WTC11 (cell line): ENCODE measurements at regions not wholly inside any gene's neighbourhood (a gene's known extent, or its start where the extent isn't known, plus 50 kb on each side); places are given as distances from the start of the nearest gene placed in this dataset.

Experiments
- CREB1 ChIP-seq: sonication (generic); formaldehyde crosslinking; IDR thresholded peaks from 2 replicates; pipeline ENCODE4 v1.8.0; 2023; ENCODE audit warnings: mild to moderate bottlenecking, missing genetic modification reagents
- FOXJ3 ChIP-seq: sonication (generic); formaldehyde crosslinking; IDR thresholded peaks from 2 replicates; pipeline ENCODE4 v1.9.0; 2021; ENCODE audit warnings: missing genetic modification reagents, mild to moderate bottlenecking, borderline replicate concordance
- FOXP1 ChIP-seq: sonication (generic); formaldehyde crosslinking; IDR thresholded peaks from 2 replicates; pipeline ENCODE4 v1.8.0; 2022; ENCODE audit warnings: missing genetic modification reagents, mild to moderate bottlenecking, moderate library complexity, borderline replicate concordance
- IRF2 ChIP-seq: sonication (generic); formaldehyde crosslinking; IDR thresholded peaks from 2 replicates; pipeline ENCODE4 v1.8.0; 2022; ENCODE audit warnings: low read depth, missing genetic modification reagents, borderline replicate concordance
- MYBL2 ChIP-seq: sonication (generic); formaldehyde crosslinking; IDR thresholded peaks from 2 replicates; pipeline ENCODE4 v1.8.1; 2023; ENCODE audit warnings: mild to moderate bottlenecking, moderate library complexity, missing genetic modification reagents
- NR2C2 ChIP-seq: sonication (generic); formaldehyde crosslinking; IDR thresholded peaks from 2 replicates; pipeline ENCODE4 v1.8.0; 2022; ENCODE audit warnings: mild to moderate bottlenecking, missing genetic modification reagents
- SOX15 ChIP-seq: fragments of 250-450 bp; sonication (Bioruptor Pico); IDR thresholded peaks from 2 replicates; pipeline ENCODE4 v1.9.0; 2021; ENCODE audit warnings: mild to moderate bottlenecking
- TP53 ChIP-seq: sonication (generic); formaldehyde crosslinking; IDR thresholded peaks from 2 replicates; pipeline ENCODE4 v1.8.1; 2023; ENCODE audit warnings: mild to moderate bottlenecking, missing genetic modification reagents
- USF2 ChIP-seq: sonication (generic); formaldehyde crosslinking; IDR thresholded peaks from 2 replicates; pipeline ENCODE4 v1.8.1; 2023; ENCODE audit warnings: mild to moderate bottlenecking, missing genetic modification reagents, moderate library complexity
- ZNF121 ChIP-seq: sonication (generic); formaldehyde crosslinking; IDR thresholded peaks from 2 replicates; pipeline ENCODE4 v1.8.0; 2023; ENCODE audit warnings: missing genetic modification reagents
- ZNF671 ChIP-seq: fragments of 250-450 bp; sonication (Bioruptor Pico); IDR thresholded peaks from 2 replicates; pipeline ENCODE4 v1.8.0; 2021; ENCODE audit warnings: mild to moderate bottlenecking
- TF ChIP-seq, protein P1 (sequence below): sonication (generic); formaldehyde crosslinking; IDR thresholded peaks from 2 replicates; pipeline ENCODE4 v1.8.1; 2022; ENCODE audit warnings: low read depth, mild to moderate bottlenecking, moderate library complexity, missing genetic modification reagents, borderline replicate concordance
- TF ChIP-seq, protein P2 (sequence below): sonication (generic); formaldehyde crosslinking; IDR thresholded peaks from 2 replicates; pipeline ENCODE4 v1.8.1; 2023; ENCODE audit warnings: mild to moderate bottlenecking, missing genetic modification reagents, borderline replicate concordance
- TF ChIP-seq, protein P3 (sequence below): sonication (generic); formaldehyde crosslinking; IDR thresholded peaks from 2 replicates; pipeline ENCODE4 v1.8.1; 2023; ENCODE audit warnings: mild to moderate bottlenecking, moderate library complexity, missing genetic modification reagents
- TF ChIP-seq, protein P4 (sequence below): sonication (generic); formaldehyde crosslinking; IDR thresholded peaks from 2 replicates; pipeline ENCODE4 v1.8.1; 2022; ENCODE audit warnings: missing genetic modification reagents, borderline replicate concordance
- TF ChIP-seq, protein P5 (sequence below): sonication (generic); formaldehyde crosslinking; IDR thresholded peaks from 2 replicates; pipeline ENCODE4 v1.8.1; 2022; ENCODE audit warnings: mild to moderate bottlenecking, moderate library complexity, missing genetic modification reagents
- TF ChIP-seq, protein P6 (sequence below): sonication (generic); formaldehyde crosslinking; IDR thresholded peaks from 2 replicates; pipeline ENCODE4 v1.8.0; 2023; ENCODE audit warnings: missing genetic modification reagents, mild to moderate bottlenecking, borderline replicate concordance

- TF ChIP-seq, protein P1, sequence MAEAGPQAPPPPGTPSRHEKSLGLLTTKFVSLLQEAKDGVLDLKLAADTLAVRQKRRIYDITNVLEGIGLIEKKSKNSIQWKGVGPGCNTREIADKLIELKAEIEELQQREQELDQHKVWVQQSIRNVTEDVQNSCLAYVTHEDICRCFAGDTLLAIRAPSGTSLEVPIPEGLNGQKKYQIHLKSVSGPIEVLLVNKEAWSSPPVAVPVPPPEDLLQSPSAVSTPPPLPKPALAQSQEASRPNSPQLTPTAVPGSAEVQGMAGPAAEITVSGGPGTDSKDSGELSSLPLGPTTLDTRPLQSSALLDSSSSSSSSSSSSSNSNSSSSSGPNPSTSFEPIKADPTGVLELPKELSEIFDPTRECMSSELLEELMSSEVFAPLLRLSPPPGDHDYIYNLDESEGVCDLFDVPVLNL (CRISPR knock-in tag): no peak
- no peak for TF ChIP-seq USF2
- TF ChIP-seq, protein P2, sequence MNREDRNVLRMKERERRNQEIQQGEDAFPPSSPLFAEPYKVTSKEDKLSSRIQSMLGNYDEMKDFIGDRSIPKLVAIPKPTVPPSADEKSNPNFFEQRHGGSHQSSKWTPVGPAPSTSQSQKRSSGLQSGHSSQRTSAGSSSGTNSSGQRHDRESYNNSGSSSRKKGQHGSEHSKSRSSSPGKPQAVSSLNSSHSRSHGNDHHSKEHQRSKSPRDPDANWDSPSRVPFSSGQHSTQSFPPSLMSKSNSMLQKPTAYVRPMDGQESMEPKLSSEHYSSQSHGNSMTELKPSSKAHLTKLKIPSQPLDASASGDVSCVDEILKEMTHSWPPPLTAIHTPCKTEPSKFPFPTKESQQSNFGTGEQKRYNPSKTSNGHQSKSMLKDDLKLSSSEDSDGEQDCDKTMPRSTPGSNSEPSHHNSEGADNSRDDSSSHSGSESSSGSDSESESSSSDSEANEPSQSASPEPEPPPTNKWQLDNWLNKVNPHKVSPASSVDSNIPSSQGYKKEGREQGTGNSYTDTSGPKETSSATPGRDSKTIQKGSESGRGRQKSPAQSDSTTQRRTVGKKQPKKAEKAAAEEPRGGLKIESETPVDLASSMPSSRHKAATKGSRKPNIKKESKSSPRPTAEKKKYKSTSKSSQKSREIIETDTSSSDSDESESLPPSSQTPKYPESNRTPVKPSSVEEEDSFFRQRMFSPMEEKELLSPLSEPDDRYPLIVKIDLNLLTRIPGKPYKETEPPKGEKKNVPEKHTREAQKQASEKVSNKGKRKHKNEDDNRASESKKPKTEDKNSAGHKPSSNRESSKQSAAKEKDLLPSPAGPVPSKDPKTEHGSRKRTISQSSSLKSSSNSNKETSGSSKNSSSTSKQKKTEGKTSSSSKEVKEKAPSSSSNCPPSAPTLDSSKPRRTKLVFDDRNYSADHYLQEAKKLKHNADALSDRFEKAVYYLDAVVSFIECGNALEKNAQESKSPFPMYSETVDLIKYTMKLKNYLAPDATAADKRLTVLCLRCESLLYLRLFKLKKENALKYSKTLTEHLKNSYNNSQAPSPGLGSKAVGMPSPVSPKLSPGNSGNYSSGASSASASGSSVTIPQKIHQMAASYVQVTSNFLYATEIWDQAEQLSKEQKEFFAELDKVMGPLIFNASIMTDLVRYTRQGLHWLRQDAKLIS (CRISPR knock-in tag): no peak
- TF ChIP-seq ZNF121: no peak
- no peak for TF ChIP-seq CREB1 (CRISPR knock-in tag)
- TF ChIP-seq, protein P3, sequence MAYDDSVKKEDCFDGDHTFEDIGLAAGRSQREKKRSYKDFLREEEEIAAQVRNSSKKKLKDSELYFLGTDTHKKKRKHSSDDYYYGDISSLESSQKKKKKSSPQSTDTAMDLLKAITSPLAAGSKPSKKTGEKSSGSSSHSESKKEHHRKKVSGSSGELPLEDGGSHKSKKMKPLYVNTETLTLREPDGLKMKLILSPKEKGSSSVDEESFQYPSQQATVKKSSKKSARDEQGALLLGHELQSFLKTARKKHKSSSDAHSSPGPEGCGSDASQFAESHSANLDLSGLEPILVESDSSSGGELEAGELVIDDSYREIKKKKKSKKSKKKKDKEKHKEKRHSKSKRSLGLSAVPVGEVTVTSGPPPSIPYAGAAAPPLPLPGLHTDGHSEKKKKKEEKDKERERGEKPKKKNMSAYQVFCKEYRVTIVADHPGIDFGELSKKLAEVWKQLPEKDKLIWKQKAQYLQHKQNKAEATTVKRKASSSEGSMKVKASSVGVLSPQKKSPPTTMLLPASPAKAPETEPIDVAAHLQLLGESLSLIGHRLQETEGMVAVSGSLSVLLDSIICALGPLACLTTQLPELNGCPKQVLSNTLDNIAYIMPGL (CRISPR knock-in tag): no peak
- no peak for TF ChIP-seq SOX15 (CRISPR knock-in tag)
- TF ChIP-seq MYBL2 (CRISPR knock-in tag): no peak
- no peak for TF ChIP-seq ZNF671 (CRISPR knock-in tag)
- TF ChIP-seq, protein P4, sequence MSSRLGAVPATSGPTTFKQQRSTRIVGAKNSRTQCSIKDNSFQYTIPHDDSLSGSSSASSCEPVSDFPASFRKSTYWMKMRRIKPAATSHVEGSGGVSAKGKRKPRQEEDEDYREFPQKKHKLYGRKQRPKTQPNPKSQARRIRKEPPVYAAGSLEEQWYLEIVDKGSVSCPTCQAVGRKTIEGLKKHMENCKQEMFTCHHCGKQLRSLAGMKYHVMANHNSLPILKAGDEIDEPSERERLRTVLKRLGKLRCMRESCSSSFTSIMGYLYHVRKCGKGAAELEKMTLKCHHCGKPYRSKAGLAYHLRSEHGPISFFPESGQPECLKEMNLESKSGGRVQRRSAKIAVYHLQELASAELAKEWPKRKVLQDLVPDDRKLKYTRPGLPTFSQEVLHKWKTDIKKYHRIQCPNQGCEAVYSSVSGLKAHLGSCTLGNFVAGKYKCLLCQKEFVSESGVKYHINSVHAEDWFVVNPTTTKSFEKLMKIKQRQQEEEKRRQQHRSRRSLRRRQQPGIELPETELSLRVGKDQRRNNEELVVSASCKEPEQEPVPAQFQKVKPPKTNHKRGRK (CRISPR knock-in tag): no peak
- TF ChIP-seq, protein P5, sequence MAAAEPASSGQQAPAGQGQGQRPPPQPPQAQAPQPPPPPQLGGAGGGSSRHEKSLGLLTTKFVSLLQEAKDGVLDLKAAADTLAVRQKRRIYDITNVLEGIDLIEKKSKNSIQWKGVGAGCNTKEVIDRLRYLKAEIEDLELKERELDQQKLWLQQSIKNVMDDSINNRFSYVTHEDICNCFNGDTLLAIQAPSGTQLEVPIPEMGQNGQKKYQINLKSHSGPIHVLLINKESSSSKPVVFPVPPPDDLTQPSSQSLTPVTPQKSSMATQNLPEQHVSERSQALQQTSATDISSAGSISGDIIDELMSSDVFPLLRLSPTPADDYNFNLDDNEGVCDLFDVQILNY (CRISPR knock-in tag): no peak
- no peak for TF ChIP-seq TP53 (CRISPR knock-in tag)
- TF ChIP-seq NR2C2 (CRISPR knock-in tag): no peak
- TF ChIP-seq, protein P6, sequence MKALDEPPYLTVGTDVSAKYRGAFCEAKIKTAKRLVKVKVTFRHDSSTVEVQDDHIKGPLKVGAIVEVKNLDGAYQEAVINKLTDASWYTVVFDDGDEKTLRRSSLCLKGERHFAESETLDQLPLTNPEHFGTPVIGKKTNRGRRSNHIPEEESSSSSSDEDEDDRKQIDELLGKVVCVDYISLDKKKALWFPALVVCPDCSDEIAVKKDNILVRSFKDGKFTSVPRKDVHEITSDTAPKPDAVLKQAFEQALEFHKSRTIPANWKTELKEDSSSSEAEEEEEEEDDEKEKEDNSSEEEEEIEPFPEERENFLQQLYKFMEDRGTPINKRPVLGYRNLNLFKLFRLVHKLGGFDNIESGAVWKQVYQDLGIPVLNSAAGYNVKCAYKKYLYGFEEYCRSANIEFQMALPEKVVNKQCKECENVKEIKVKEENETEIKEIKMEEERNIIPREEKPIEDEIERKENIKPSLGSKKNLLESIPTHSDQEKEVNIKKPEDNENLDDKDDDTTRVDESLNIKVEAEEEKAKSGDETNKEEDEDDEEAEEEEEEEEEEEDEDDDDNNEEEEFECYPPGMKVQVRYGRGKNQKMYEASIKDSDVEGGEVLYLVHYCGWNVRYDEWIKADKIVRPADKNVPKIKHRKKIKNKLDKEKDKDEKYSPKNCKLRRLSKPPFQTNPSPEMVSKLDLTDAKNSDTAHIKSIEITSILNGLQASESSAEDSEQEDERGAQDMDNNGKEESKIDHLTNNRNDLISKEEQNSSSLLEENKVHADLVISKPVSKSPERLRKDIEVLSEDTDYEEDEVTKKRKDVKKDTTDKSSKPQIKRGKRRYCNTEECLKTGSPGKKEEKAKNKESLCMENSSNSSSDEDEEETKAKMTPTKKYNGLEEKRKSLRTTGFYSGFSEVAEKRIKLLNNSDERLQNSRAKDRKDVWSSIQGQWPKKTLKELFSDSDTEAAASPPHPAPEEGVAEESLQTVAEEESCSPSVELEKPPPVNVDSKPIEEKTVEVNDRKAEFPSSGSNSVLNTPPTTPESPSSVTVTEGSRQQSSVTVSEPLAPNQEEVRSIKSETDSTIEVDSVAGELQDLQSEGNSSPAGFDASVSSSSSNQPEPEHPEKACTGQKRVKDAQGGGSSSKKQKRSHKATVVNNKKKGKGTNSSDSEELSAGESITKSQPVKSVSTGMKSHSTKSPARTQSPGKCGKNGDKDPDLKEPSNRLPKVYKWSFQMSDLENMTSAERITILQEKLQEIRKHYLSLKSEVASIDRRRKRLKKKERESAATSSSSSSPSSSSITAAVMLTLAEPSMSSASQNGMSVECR: no peak
- no peak for TF ChIP-seq FOXP1 (CRISPR knock-in tag)
- TF ChIP-seq IRF2 (CRISPR knock-in tag): no peak
- no peak for TF ChIP-seq FOXJ3 (CRISPR knock-in tag)
- TF ChIP-seq, all 79 proteins: peak for 0
Observed at GRCh38 chr2:79292239-79292957, 132.8 kb upstream of the REG3A start (continued).
